Activated CD4-positive, alpha-beta T cell treated with anti-CD3 and anti-CD28 coated beads, Interleukin-2, Interleukin-6, amounts not matched to agents 100 ng/mL and 50 ng/mL, durations not matched to agents 16 hours and 8 hours (primary cell): ENCODE measurements at regions not wholly inside any gene's neighbourhood (a gene's known extent, or its start where the extent isn't known, plus 50 kb on each side); places are given as distances from the start of the nearest gene placed in this dataset.

Source experiments
- DNase-seq: peaks from one replicate; pipeline ENCODE4 v3.0.0-alpha.2; 2020

GRCh38 chr3:76645724-76646123 is 394.2 kb upstream of the ROBO2 start:
- DNase-seq: no peak

GRCh38 chr3:76646921-76647562 is 392.9 kb upstream of the ROBO2 start:
- DNase-seq: no peak

- DNase-seq: no peak
Observed at GRCh38 chr3:76651784-76652183, 388.1 kb upstream of the ROBO2 start.

- DNase-seq: no peak
Observed at GRCh38 chr3:76652524-76652923, 387.4 kb upstream of the ROBO2 start.

GRCh38 chr3:76653640-76654251 is 386.2 kb upstream of the ROBO2 start:
- DNase-seq: no peak

- DNase-seq: no peak
Observed at GRCh38 chr3:76656531-76657070, 383.3 kb upstream of the ROBO2 start.

GRCh38 chr3:76657909-76658308 is 382.0 kb upstream of the ROBO2 start:
- DNase-seq: no peak

- DNase-seq: no peak
Observed at GRCh38 chr3:76661527-76662250, 378.2 kb upstream of the ROBO2 start.

GRCh38 chr3:76664816-76665215 is 375.1 kb upstream of the ROBO2 start:
- DNase-seq: no peak

- no peak for DNase-seq
Observed at GRCh38 chr3:76668653-76669052, 371.2 kb upstream of the ROBO2 start.

GRCh38 chr3:76669322-76669721 is 370.6 kb upstream of the ROBO2 start:
- no peak for DNase-seq

GRCh38 chr3:76673171-76673570 is 366.7 kb upstream of the ROBO2 start:
- no peak for DNase-seq

GRCh38 chr3:76679541-76679940 is 360.4 kb upstream of the ROBO2 start:
- DNase-seq: no peak

GRCh38 chr3:76683256-76683655 is 356.6 kb upstream of the ROBO2 start:
- DNase-seq: no peak

- DNase-seq: no peak
Observed at GRCh38 chr3:76684946-76685345, 355.0 kb upstream of the ROBO2 start.

- no peak for DNase-seq
Observed at GRCh38 chr3:76685858-76686257, 354.0 kb upstream of the ROBO2 start.

- DNase-seq: no peak
Observed at GRCh38 chr3:76687019-76687418, 352.9 kb upstream of the ROBO2 start.

- DNase-seq: no peak
Observed at GRCh38 chr3:76694063-76694462, 345.8 kb upstream of the ROBO2 start.

- DNase-seq: no peak
Observed at GRCh38 chr3:76698136-76698706, 341.7 kb upstream of the ROBO2 start.

- DNase-seq: no peak
Observed at GRCh38 chr3:76699846-76700245, 340.1 kb upstream of the ROBO2 start.

- no peak for DNase-seq
Observed at GRCh38 chr3:76700323-76700722, 339.6 kb upstream of the ROBO2 start.

- DNase-seq: no peak
Observed at GRCh38 chr3:76702676-76703075, 337.2 kb upstream of the ROBO2 start.

GRCh38 chr3:76715426-76715825 is 324.5 kb upstream of the ROBO2 start:
- no peak for DNase-seq

- DNase-seq: no peak
Observed at GRCh38 chr3:76723366-76723765, 316.5 kb upstream of the ROBO2 start.
